Endothelial cell of umbilical vein (primary cell): ENCODE measurements at regions not wholly inside any gene's neighbourhood (a gene's known extent, or its start where the extent isn't known, plus 50 kb on each side); places are given as distances from the start of the nearest gene placed in this dataset.

ENCODE experiments used
- BruUV-seq: library from RNA; stranded (reverse); fragments of 400-500 nt; replicated peaks from 2 replicates; lab custom pipeline; 2021; lab: Mats Ljungman, UMichigan
- CTCF ChIA-PET: fragments of 300-600, 350-600 bp; sonication (Branson Sonifier 250); formaldehyde crosslinking; loops from one replicate; lab custom pipeline; 2021; ENCODE audit warnings: antibody characterized with exemption, inconsistent platforms; lab: Charles Lee
- POLR2A ChIA-PET: fragments of 300-600, 350-600 bp; sonication (Branson Sonifier 250); formaldehyde crosslinking; loops from one replicate; lab custom pipeline; 2021; ENCODE audit warnings: antibody characterized with exemption, inconsistent platforms; lab: Charles Lee
- DNase-seq: peaks from one replicate; pipeline ENCODE4 v3.0.0-alpha.2; 2011; ENCODE audit warnings: low read depth, low spot score
- FAIRE-seq: peaks from 2 replicates; lab custom pipeline; 2011; peaks lifted over from hg19 to GRCh38; lab: Jason Lieb, UNC
- H2AFZ ChIP-seq: 2 replicates; pipeline ENCODE4 v1.6.0; 2012; ENCODE audit warnings: low read depth, low read length, control low read depth, inconsistent platforms
- H3K27ac ChIP-seq: 2 replicates; pipeline ENCODE4 v1.5.1; 2011; ENCODE audit warnings: low read depth, mild to moderate bottlenecking, control low read depth, low read length, moderate library complexity; ENCODE audit not compliant: insufficient read depth
- H3K27me3 ChIP-seq, 2 experiments: 2 replicates each; pipeline versions ENCODE4 v1.6.0 to v1.6.1; 2011; ENCODE audit warnings: low read length in 2 of 2, mixed read lengths in 1 of 2; ENCODE audit not compliant: control insufficient read depth in 2 of 2, insufficient read depth in 2 of 2
- H3K36me3 ChIP-seq, 2 experiments: 2 replicates in 1 of 2; 3 replicates in 1 of 2; pipeline ENCODE4 v1.5.1; 2011; ENCODE audit warnings: low read length in 2 of 2, mild to moderate bottlenecking in 1 of 2, moderate library complexity in 1 of 2; ENCODE audit not compliant: control insufficient read depth in 2 of 2, insufficient read depth in 2 of 2; ENCODE audit errors: extremely low read depth in 1 of 2
- H3K4me1 ChIP-seq: 3 replicates; pipeline ENCODE4 v1.5.1; 2011; ENCODE audit warnings: mild to moderate bottlenecking, low read length; ENCODE audit not compliant: control insufficient read depth, insufficient read depth; ENCODE audit errors: extremely low read depth
- H3K4me2 ChIP-seq: 2 replicates; pipeline ENCODE4 v1.6.1; 2011; ENCODE audit warnings: low read length, control low read depth, mixed read lengths; ENCODE audit not compliant: insufficient read depth
- H3K4me3 ChIP-seq, 3 experiments: fragments of 200-600 bp in 1 of 3; sonication (generic), shearing (Covaris generic) in 1 of 3; replicated peaks in 1 of 3; 2 replicates each; pipeline ENCODE4 v1.5.1; 2011 to 2016; ENCODE audit warnings: control low read depth in 3 of 3, low read length in 3 of 3, mild to moderate bottlenecking in 2 of 3, inconsistent platforms in 1 of 3, low read depth in 1 of 3, moderate library complexity in 1 of 3; ENCODE audit not compliant: insufficient read depth in 1 of 3
- H3K79me2 ChIP-seq: 2 replicates; pipeline ENCODE4 v1.6.0; 2012; ENCODE audit warnings: low read length, inconsistent platforms; ENCODE audit not compliant: control insufficient read depth, insufficient read depth
- H3K9ac ChIP-seq: replicated peaks from 2 replicates; pipeline ENCODE3; 2011; ENCODE audit warnings: low read length, control low read depth; ENCODE audit not compliant: insufficient read depth; ENCODE audit errors: extremely low read depth
- H3K9me1 ChIP-seq: replicated peaks from 3 replicates; pipeline ENCODE4 v1.6.0; 2011; ENCODE audit warnings: mild to moderate bottlenecking, low read length; ENCODE audit not compliant: control insufficient read depth, insufficient read depth; ENCODE audit errors: extremely low read depth
- H3K9me3 ChIP-seq: replicated peaks from 2 replicates; pipeline ENCODE4 v1.5.1; 2012; ENCODE audit warnings: low read length, inconsistent platforms; ENCODE audit not compliant: control insufficient read depth, insufficient read depth
- H4K20me1 ChIP-seq: replicated peaks from 2 replicates; pipeline ENCODE3; 2011; ENCODE audit warnings: mild to moderate bottlenecking, low read length; ENCODE audit not compliant: control insufficient read depth, insufficient read depth; ENCODE audit errors: extremely low read depth
- EZH2 ChIP-seq: IDR thresholded peaks from 2 replicates; pipeline ENCODE4 v1.6.1; 2012; ENCODE audit warnings: borderline replicate concordance, low read depth, mild to moderate bottlenecking, moderate library complexity, low read length, inconsistent platforms; ENCODE audit not compliant: severe bottlenecking
- FOS ChIP-seq: IDR thresholded peaks from 2 replicates; pipeline ENCODE4 v1.6.1; 2011; ENCODE audit warnings: mild to moderate bottlenecking, low read length, moderate library complexity, borderline replicate concordance; ENCODE audit not compliant: insufficient read depth
- GATA2 ChIP-seq: IDR thresholded peaks from 2 replicates; pipeline ENCODE4 v1.7.0; 2011; ENCODE audit warnings: low read depth, mild to moderate bottlenecking, moderate library complexity, mixed read lengths, low read length; ENCODE audit not compliant: insufficient read length, insufficient read depth
- JUN ChIP-seq: IDR thresholded peaks from 2 replicates; pipeline ENCODE4 v1.6.1; 2011; ENCODE audit warnings: borderline replicate concordance, low read depth; ENCODE audit not compliant: insufficient read length, insufficient read depth
- MYC ChIP-seq: IDR thresholded peaks from one replicate; pipeline ENCODE4 v1.6.1; 2011; ENCODE audit warnings: mild to moderate bottlenecking, low read depth, low read length
- POLR2A ChIP-seq: IDR thresholded peaks from 2 replicates; pipeline ENCODE4 v1.6.1; 2012; ENCODE audit warnings: low read depth, mild to moderate bottlenecking, control low read depth, low read length
- POLR2AphosphoS5 ChIP-seq: IDR thresholded peaks from 2 replicates; pipeline ENCODE4 v1.6.1; 2012; ENCODE audit warnings: low read depth, mild to moderate bottlenecking, control low read depth, low read length, moderate library complexity; ENCODE audit not compliant: insufficient read depth
- dilution Hi-C: fragments of 300-500 bp; cut with MboI; formaldehyde crosslinking; loops from one replicate; pipeline ENCODE4 v1.15.0; 2019; ENCODE audit warnings: low sequenced_read_pairs; ENCODE audit not compliant: extremely low pct_ligation_motif_present
- intact Hi-C: fragments of 100-400 bp; cut with micrococcal nuclease; formaldehyde crosslinking; loops from one replicate; pipeline ENCODE4 v1.10.0; 2022
- TF ChIP-seq, protein P1 (sequence below), 2 donors: IDR thresholded peaks; 1 replicate in 1 of 2; 2 replicates in 1 of 2; pipeline ENCODE4 v1.5.1; 2011; ENCODE audit warnings: low read length in 2 of 2, mild to moderate bottlenecking in 2 of 2, moderate library complexity in 2 of 2, control low read depth in 1 of 2, inconsistent platforms in 1 of 2, low read depth in 1 of 2; ENCODE audit not compliant: insufficient read depth in 1 of 2; ENCODE audit errors: extremely low read depth in 1 of 2
- TF ChIP-seq, protein P2 (sequence below): IDR thresholded peaks from 2 replicates; pipeline ENCODE4 v1.6.1; 2011; ENCODE audit not compliant: insufficient read depth, insufficient read length

DNA sequence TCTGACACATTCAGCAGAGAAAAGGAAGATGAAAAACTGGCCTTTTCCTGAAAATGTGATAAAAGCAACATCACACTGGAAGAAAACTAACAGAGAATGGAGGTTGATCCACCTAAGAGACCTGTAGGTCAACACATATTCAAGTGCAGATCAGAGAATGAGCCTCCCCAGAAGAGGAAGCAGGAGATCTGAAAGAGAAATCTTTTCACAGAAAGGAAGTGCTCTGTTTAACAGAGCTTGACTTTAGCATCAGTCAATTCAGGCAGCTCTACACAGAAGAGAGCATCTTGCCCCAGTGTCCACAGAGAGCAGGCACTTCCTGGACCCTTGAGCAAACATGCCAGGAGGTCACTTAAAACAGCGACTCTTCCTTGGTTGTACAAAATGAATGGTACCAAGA is 655.4 kb upstream of the GBE1 start:
- intact Hi-C loops = no loop called here
- no peaks in the 10 kb centered on the region for H3K9me1 ChIP-seq
- no peak overlapping the region for H3K4me3 ChIP-seq
- H3K4me1 ChIP-seq = no peaks in the 10 kb centered on the region
- no peak for TF ChIP-seq MYC
- no peak for TF ChIP-seq POLR2AphosphoS5
- TF ChIP-seq, protein P1, sequence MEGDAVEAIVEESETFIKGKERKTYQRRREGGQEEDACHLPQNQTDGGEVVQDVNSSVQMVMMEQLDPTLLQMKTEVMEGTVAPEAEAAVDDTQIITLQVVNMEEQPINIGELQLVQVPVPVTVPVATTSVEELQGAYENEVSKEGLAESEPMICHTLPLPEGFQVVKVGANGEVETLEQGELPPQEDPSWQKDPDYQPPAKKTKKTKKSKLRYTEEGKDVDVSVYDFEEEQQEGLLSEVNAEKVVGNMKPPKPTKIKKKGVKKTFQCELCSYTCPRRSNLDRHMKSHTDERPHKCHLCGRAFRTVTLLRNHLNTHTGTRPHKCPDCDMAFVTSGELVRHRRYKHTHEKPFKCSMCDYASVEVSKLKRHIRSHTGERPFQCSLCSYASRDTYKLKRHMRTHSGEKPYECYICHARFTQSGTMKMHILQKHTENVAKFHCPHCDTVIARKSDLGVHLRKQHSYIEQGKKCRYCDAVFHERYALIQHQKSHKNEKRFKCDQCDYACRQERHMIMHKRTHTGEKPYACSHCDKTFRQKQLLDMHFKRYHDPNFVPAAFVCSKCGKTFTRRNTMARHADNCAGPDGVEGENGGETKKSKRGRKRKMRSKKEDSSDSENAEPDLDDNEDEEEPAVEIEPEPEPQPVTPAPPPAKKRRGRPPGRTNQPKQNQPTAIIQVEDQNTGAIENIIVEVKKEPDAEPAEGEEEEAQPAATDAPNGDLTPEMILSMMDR (IDR thresholded peaks at IDR 0.05; ENCODE audit: extremely low read depth in 1 of 2, insufficient read depth in 1 of 2, low read depth in 1 of 2, low read length in 2 of 2) = no peak
- TF ChIP-seq EZH2 = no peak
- no peak for TF ChIP-seq FOS
- no peak for TF ChIP-seq GATA2
- H2AFZ ChIP-seq = no peak overlapping the region
- no peak overlapping the region for H3K27ac ChIP-seq
- H3K27me3 ChIP-seq = no peaks in the 10 kb centered on the region
- dilution Hi-C loops = no loop called here
- H4K20me1 ChIP-seq = no peaks in the 10 kb centered on the region
- ChIA-PET CTCF (no interaction called here), POLR2A (no interaction called here)
- H3K4me2 ChIP-seq = no peak overlapping the region
- BruUV-seq = no TSS peak
- H3K79me2 ChIP-seq = no peaks in the 10 kb centered on the region
- FAIRE-seq = no peak
- no peak overlapping the region for H3K9ac ChIP-seq
- DNase-seq = no peak
- H3K36me3 ChIP-seq = no peaks in the 10 kb centered on the region
- H3K9me3 ChIP-seq = no peaks in the 10 kb centered on the region

DNA sequence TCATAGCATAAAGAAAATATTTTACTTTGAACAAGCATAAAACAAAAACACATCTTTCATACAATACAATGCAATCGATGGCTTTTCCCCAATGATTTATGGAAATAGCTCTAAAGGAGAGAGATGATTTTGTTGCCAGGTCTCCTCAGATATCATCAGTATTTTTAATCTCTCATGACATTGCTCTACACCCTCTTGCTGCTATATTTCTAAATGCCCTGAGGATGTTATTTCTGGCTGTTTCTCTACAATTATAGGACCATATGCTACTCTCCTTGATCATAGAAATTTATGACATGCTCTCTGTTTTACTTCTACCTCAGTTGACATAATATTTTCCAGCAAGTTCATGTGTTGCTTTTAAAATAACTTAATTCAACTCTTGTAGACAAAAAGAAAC is 654.9 kb upstream of the GBE1 start:
- FAIRE-seq = no peak

More for the DNA sequence above, 654.9 kb upstream of the GBE1 start:
- Histone ChIP-seq H3K36me3 (no peaks in the 10 kb centered on the region), H3K27ac (no peak overlapping the region), H3K4me2 (no peak overlapping the region), H3K9me3 (no peaks in the 10 kb centered on the region), H3K4me3 (no peak overlapping the region), H4K20me1 (no peaks in the 10 kb centered on the region), H3K9me1 (no peaks in the 10 kb centered on the region), H3K4me1 (no peaks in the 10 kb centered on the region), H3K9ac (no peak overlapping the region), H3K79me2 (no peaks in the 10 kb centered on the region), H3K27me3 (no peaks in the 10 kb centered on the region), H2AFZ (no peak overlapping the region)
- BruUV-seq = no TSS peak
- DNase-seq = no peak
- ChIA-PET POLR2A (no interaction called here), CTCF (no interaction called here)
- TF ChIP-seq GATA2 = no peak
- TF ChIP-seq MYC = no peak
- no peak for TF ChIP-seq JUN
- TF ChIP-seq, protein P2, sequence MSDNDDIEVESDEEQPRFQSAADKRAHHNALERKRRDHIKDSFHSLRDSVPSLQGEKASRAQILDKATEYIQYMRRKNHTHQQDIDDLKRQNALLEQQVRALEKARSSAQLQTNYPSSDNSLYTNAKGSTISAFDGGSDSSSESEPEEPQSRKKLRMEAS = no peak
- TF ChIP-seq FOS = no peak
- TF ChIP-seq, protein P1 (IDR thresholded peaks at IDR 0.05; ENCODE audit: extremely low read depth in 1 of 2, insufficient read depth in 1 of 2, low read depth in 1 of 2, low read length in 2 of 2) = no peak
- TF ChIP-seq EZH2 = no peak
- no peak for TF ChIP-seq POLR2A
- dilution Hi-C loops (no loop called here), intact Hi-C loops (no loop called here)
